Neuronal stem cell (in vitro differentiated cells): ENCODE measurements at regions not wholly inside any gene's neighbourhood (a gene's known extent, or its start where the extent isn't known, plus 50 kb on each side); places are given as distances from the start of the nearest gene placed in this dataset.

Experiments used
- DNase-seq: peaks from one replicate; pipeline ENCODE4 v3.0.0-alpha.2; 2013; ENCODE audit warnings: low spot score
- H2AFZ ChIP-seq: one replicate; pipeline ENCODE4 v1.6.1; 2013; ENCODE audit warnings: mild to moderate bottlenecking, low read length, inconsistent platforms
- H2AK5ac ChIP-seq: 2 replicates; pipeline ENCODE4 v1.6.1; 2013; ENCODE audit warnings: low read depth, mild to moderate bottlenecking, inconsistent platforms, low read length, moderate library complexity, mixed read lengths
- H2BK120ac ChIP-seq: 2 replicates; pipeline ENCODE4 v1.6.1; 2013; ENCODE audit warnings: low read depth, mild to moderate bottlenecking, inconsistent platforms, low read length, moderate library complexity, mixed read lengths
- H2BK12ac ChIP-seq: one replicate; pipeline ENCODE4 v1.6.1; 2013; ENCODE audit warnings: low read length, inconsistent platforms
- H2BK15ac ChIP-seq: 2 replicates; pipeline ENCODE4 v1.6.1; 2013; ENCODE audit warnings: mild to moderate bottlenecking, low read length, inconsistent platforms, mixed read lengths
- H2BK5ac ChIP-seq: one replicate; pipeline ENCODE4 v1.6.1; 2013; ENCODE audit warnings: inconsistent platforms, mild to moderate bottlenecking, low read length, moderate library complexity
- H3K14ac ChIP-seq: one replicate; pipeline ENCODE4 v1.6.1; 2013; ENCODE audit warnings: low read length, inconsistent platforms
- H3K18ac ChIP-seq: 2 replicates; pipeline ENCODE4 v1.6.1; 2013; ENCODE audit warnings: low read length, inconsistent platforms
- H3K23ac ChIP-seq: 2 replicates; pipeline ENCODE4 v1.6.1; 2013; ENCODE audit warnings: low read depth, mild to moderate bottlenecking, mixed read lengths, low read length, inconsistent platforms; ENCODE audit not compliant: poor library complexity
- H3K27ac ChIP-seq: replicated peaks from 3 replicates; pipeline ENCODE4 v1.5.1; 2013; ENCODE audit warnings: low read length, inconsistent platforms
- H3K27me3 ChIP-seq, 3 experiments: 2 replicates each; pipeline ENCODE4 v1.6.1; 2013; ENCODE audit warnings: low read length in 3 of 3, mild to moderate bottlenecking in 2 of 3, inconsistent platforms in 1 of 3, low read depth in 1 of 3, mixed read lengths in 1 of 3, moderate library complexity in 1 of 3; ENCODE audit not compliant: control insufficient read depth in 3 of 3, insufficient read depth in 3 of 3
- H3K36me3 ChIP-seq, 2 donors: replicated peaks in 1 of 2; 2 replicates each; pipeline ENCODE4 v1.6.1; 2013; ENCODE audit warnings: low read length in 2 of 2; ENCODE audit not compliant: control insufficient read depth in 2 of 2, insufficient read depth in 2 of 2
- H3K4ac ChIP-seq: 2 replicates; pipeline ENCODE4 v1.6.1; 2013; ENCODE audit warnings: inconsistent platforms, mild to moderate bottlenecking, low read length, moderate library complexity
- H3K4me1 ChIP-seq, 2 donors: 1 replicate in 1 of 2; 2 replicates in 1 of 2; pipeline ENCODE4 v1.6.1; 2013; ENCODE audit warnings: low read length in 2 of 2, low read depth in 1 of 2; ENCODE audit not compliant: control insufficient read depth in 2 of 2, insufficient read depth in 1 of 2
- H3K4me2 ChIP-seq: one replicate; pipeline ENCODE4 v1.6.1; 2013; ENCODE audit warnings: mild to moderate bottlenecking, low read length, inconsistent platforms; ENCODE audit not compliant: insufficient read depth, poor library complexity, severe bottlenecking
- H3K4me3 ChIP-seq, 2 donors: 2 replicates each; pipeline ENCODE4 v1.5.1; 2013; ENCODE audit warnings: low read length in 2 of 2, mild to moderate bottlenecking in 2 of 2, inconsistent platforms in 1 of 2, moderate library complexity in 1 of 2
- H3K79me1 ChIP-seq: one replicate; pipeline ENCODE4 v1.6.1; 2013; ENCODE audit warnings: low read depth, mild to moderate bottlenecking, inconsistent platforms, low read length, moderate library complexity
- H3K9ac ChIP-seq: one replicate; pipeline ENCODE4 v1.6.1; 2013; ENCODE audit warnings: mild to moderate bottlenecking, low read depth, low read length, inconsistent platforms; ENCODE audit not compliant: poor library complexity
- H3K9me3 ChIP-seq, 2 donors: replicated peaks in 1 of 2; 2 replicates each; pipeline versions ENCODE3 to v1.6.1; 2013; ENCODE audit warnings: low read length in 2 of 2, mild to moderate bottlenecking in 2 of 2, inconsistent platforms in 1 of 2, low read depth in 1 of 2, mixed read lengths in 1 of 2, moderate library complexity in 1 of 2; ENCODE audit not compliant: control insufficient read depth in 2 of 2, insufficient read depth in 1 of 2
- H4K8ac ChIP-seq: one replicate; pipeline ENCODE4 v1.6.1; 2013; ENCODE audit warnings: low read depth, mild to moderate bottlenecking, inconsistent platforms, low read length, moderate library complexity
- H4K91ac ChIP-seq: one replicate; pipeline ENCODE4 v1.6.1; 2013; ENCODE audit warnings: low read length, low read depth, mild to moderate bottlenecking, inconsistent platforms; ENCODE audit not compliant: poor library complexity
- WGBS, 2 donors: extraction: QIAGEN DNeasy Blood & Tissue Kit; methylation state at CpG; one replicate each; pipeline ENCODE4 v1.1.7; 2013; ENCODE audit warnings: missing lambda C conversion rate in 2 of 2, mixed read lengths in 1 of 2; ENCODE audit not compliant: insufficient read length in 2 of 2, insufficient replicate concordance in 1 of 2; ENCODE audit errors: extremely low coverage in 2 of 2; 5-methylcytosine and 5-hydroxymethylcytosine counted together

GRCh38 chr13:89199138-89199537 lies 1528.0 kb downstream of the SLITRK5 start:
- H3K14ac ChIP-seq: no peak overlapping the region
- no CpG with 5 or more reads among the region's 4 CpGs for WGBS, 2 donors

GRCh38 chr13:89204435-89204834 lies 1533.3 kb downstream of the SLITRK5 start:
- Histone ChIP-seq H4K8ac (no peak overlapping the region), H3K36me3 (no peaks in the 10 kb centered on the region), H2BK5ac (no peak overlapping the region), H3K4me3 (no peak overlapping the region), H3K14ac (no peak overlapping the region), H3K4me2 (no peak overlapping the region), H2AK5ac (no peak overlapping the region), H3K9me3 (no peaks in the 10 kb centered on the region), H3K79me1 (no peaks in the 10 kb centered on the region), H3K27me3 (no peaks in the 10 kb centered on the region), H3K27ac (no peak overlapping the region), H2AFZ (no peak overlapping the region), H3K23ac (no peak overlapping the region), H3K4ac (no peak overlapping the region), H2BK15ac (no peak overlapping the region), H2BK120ac (no peak overlapping the region), H3K18ac (no peak overlapping the region), H3K4me1 (no peaks in the 10 kb centered on the region), H3K9ac (no peak overlapping the region), H2BK12ac (no peak overlapping the region), H4K91ac (no peak overlapping the region)
- no CpG with 5 or more reads among the region's 1 CpG for WGBS, 2 donors
- no peak for DNase-seq

More at GRCh38 chr13:89199138-89199537, 1528.0 kb downstream of the SLITRK5 start:
- Histone ChIP-seq H3K9me3 (no peaks in the 10 kb centered on the region), H2BK5ac (no peak overlapping the region), H3K36me3 (no peaks in the 10 kb centered on the region), H3K4me2 (no peak overlapping the region), H3K4me1 (no peaks in the 10 kb centered on the region), H3K23ac (no peak overlapping the region), H4K8ac (no peak overlapping the region), H3K79me1 (no peaks in the 10 kb centered on the region), H2BK120ac (no peak overlapping the region), H3K27ac (no peak overlapping the region), H3K27me3 (no peaks in the 10 kb centered on the region), H4K91ac (no peak overlapping the region), H2AK5ac (no peak overlapping the region), H2BK15ac (no peak overlapping the region), H2BK12ac (no peak overlapping the region), H3K4me3 (no peak overlapping the region), H3K4ac (no peak overlapping the region), H2AFZ (no peak overlapping the region), H3K9ac (no peak overlapping the region), H3K18ac (no peak overlapping the region)
- DNase-seq: no peak

GRCh38 chr13:89205856-89206520 lies 1534.8 kb downstream of the SLITRK5 start:
- Histone ChIP-seq H2BK5ac (no peak overlapping the region), H3K4ac (no peak overlapping the region), H3K36me3 (no peaks in the 10 kb centered on the region), H3K4me1 (no peaks in the 10 kb centered on the region), H2AK5ac (no peak overlapping the region), H4K8ac (no peak overlapping the region), H3K27me3 (no peaks in the 10 kb centered on the region), H3K27ac (no peak overlapping the region), H2AFZ (peak overlapping the region; percentile 50), H3K4me2 (no peak overlapping the region), H4K91ac (no peak overlapping the region), H3K23ac (no peak overlapping the region), H3K18ac (no peak overlapping the region), H2BK15ac (no peak overlapping the region), H3K9me3 (no peaks in the 10 kb centered on the region), H3K79me1 (no peaks in the 10 kb centered on the region), H3K4me3 (no peak overlapping the region), H2BK12ac (no peak overlapping the region), H3K14ac (no peak overlapping the region), H2BK120ac (no peak overlapping the region), H3K9ac (no peak overlapping the region)
- WGBS, 2 donors: no CpG with 5 or more reads among the region's 3 CpGs
- DNase-seq: no peak

GRCh38 chr13:89212186-89212585 lies 1541.0 kb downstream of the SLITRK5 start:
- Histone ChIP-seq H2AFZ (no peak overlapping the region), H2BK5ac (no peak overlapping the region), H2BK15ac (no peak overlapping the region), H3K23ac (no peak overlapping the region), H2BK120ac (no peak overlapping the region), H3K9ac (no peak overlapping the region), H4K8ac (no peak overlapping the region), H3K4ac (no peak overlapping the region), H3K14ac (no peak overlapping the region), H3K27me3 (no peaks in the 10 kb centered on the region), H3K4me3 (no peak overlapping the region), H3K79me1 (no peaks in the 10 kb centered on the region), H3K36me3 (no peaks in the 10 kb centered on the region), H3K18ac (no peak overlapping the region), H3K27ac (no peak overlapping the region), H2AK5ac (no peak overlapping the region), H2BK12ac (no peak overlapping the region), H4K91ac (no peak overlapping the region), H3K9me3 (no peaks in the 10 kb centered on the region), H3K4me2 (no peak overlapping the region), H3K4me1 (no peaks in the 10 kb centered on the region)
- DNase-seq: no peak
- no CpG with 5 or more reads among the region's 1 CpG for WGBS, 2 donors
